ENCODE measurements at regions not wholly inside any gene's neighbourhood (a gene's known extent, or its start where the extent isn't known, plus 50 kb on each side); places are given as distances from the start of the nearest gene placed in this dataset.

GRCh38 chr7:137097111-137097510 is 228.7 kb downstream of the CHRM2 start:
- Histone ChIP-seq H3K36me3 (ENCODE audit: control insufficient read depth, low read length) (no peaks in the 10 kb centered on the region), H4K20me1 (ENCODE audit: control insufficient read depth, insufficient read depth, low read depth, low read length) (no peaks in the 10 kb centered on the region), H3K27ac (ENCODE audit: low read depth, low read length) (no peak overlapping the region), H3K79me2 (ENCODE audit: control insufficient read depth, low read length) (no peaks in the 10 kb centered on the region), H3K27me3 (ENCODE audit: control insufficient read depth, low read length) (no peaks in the 10 kb centered on the region), H3K9me3 (ENCODE audit: control insufficient read depth, insufficient read depth, low read length) (peaks cover 8% of the 10 kb centered on the region; the same call in 1 of the 2 replicates), H3F3A (ENCODE audit: control insufficient read depth, insufficient read depth) (no peaks in the 10 kb centered on the region), H3K9me2 (replicated peaks; ENCODE audit: control insufficient read depth, low read length) (no peaks in the 10 kb centered on the region), H3K4me1 (ENCODE audit: control insufficient read depth, low read length) (no peaks in the 10 kb centered on the region), H3K4me2 (ENCODE audit: low read length) (no peak overlapping the region), H3K4me3 (ENCODE audit: low read length) (no peak overlapping the region)
- TF ChIP-seq EZH2phosphoT487 (IDR thresholded peaks at IDR 0.05; ENCODE audit: borderline replicate concordance, low read length): no peak

- no peak for TF ChIP-seq EZH2phosphoT487 (IDR thresholded peaks at IDR 0.05; ENCODE audit: borderline replicate concordance, low read length)
- TF ChIP-seq CTCF (IDR thresholded peaks at IDR 0.05; ENCODE audit: low read depth, low read length, poor library complexity, severe bottlenecking): no peak
- H3K9me3 ChIP-seq (ENCODE audit: control insufficient read depth, insufficient read depth, low read length): peaks cover 8% of the 10 kb centered on the region; the same call in 1 of the 2 replicates
- H3K4me3 ChIP-seq (ENCODE audit: low read length): no peak overlapping the region
- H3K9me2 ChIP-seq (replicated peaks; ENCODE audit: control insufficient read depth, low read length): no peaks in the 10 kb centered on the region
- no peaks in the 10 kb centered on the region for H3K79me2 ChIP-seq (ENCODE audit: control insufficient read depth, low read length)
- H3K27ac ChIP-seq (ENCODE audit: low read depth, low read length): no peak overlapping the region
- H3K4me2 ChIP-seq (ENCODE audit: low read length): no peak overlapping the region
- H3K27me3 ChIP-seq (ENCODE audit: control insufficient read depth, low read length): no peaks in the 10 kb centered on the region
- no peaks in the 10 kb centered on the region for H3K36me3 ChIP-seq (ENCODE audit: control insufficient read depth, low read length)
- no peaks in the 10 kb centered on the region for H4K20me1 ChIP-seq (ENCODE audit: control insufficient read depth, insufficient read depth, low read depth, low read length)
- H3F3A ChIP-seq (ENCODE audit: control insufficient read depth, insufficient read depth): no peaks in the 10 kb centered on the region
- no peaks in the 10 kb centered on the region for H3K4me1 ChIP-seq (ENCODE audit: control insufficient read depth, low read length)
These were observed 228.2 kb downstream of the CHRM2 start for GRCh38 chr7:137096607-137097006.

- Histone ChIP-seq H3K27me3 (ENCODE audit: control insufficient read depth, low read length) (no peaks in the 10 kb centered on the region), H3K9me2 (replicated peaks; ENCODE audit: control insufficient read depth, low read length) (no peaks in the 10 kb centered on the region), H3K4me1 (ENCODE audit: control insufficient read depth, low read length) (no peaks in the 10 kb centered on the region), H3K4me2 (ENCODE audit: low read length) (no peak overlapping the region), H3K79me2 (ENCODE audit: control insufficient read depth, low read length) (no peaks in the 10 kb centered on the region), H3K9me3 (ENCODE audit: control insufficient read depth, insufficient read depth, low read length) (peaks cover 8% of the 10 kb centered on the region; the same call in 1 of the 2 replicates), H4K20me1 (ENCODE audit: control insufficient read depth, insufficient read depth, low read depth, low read length) (no peaks in the 10 kb centered on the region), H3K4me3 (ENCODE audit: low read length) (no peak overlapping the region), H3K36me3 (ENCODE audit: control insufficient read depth, low read length) (no peaks in the 10 kb centered on the region), H3K27ac (ENCODE audit: low read depth, low read length) (no peak overlapping the region), H3F3A (ENCODE audit: control insufficient read depth, insufficient read depth) (no peaks in the 10 kb centered on the region)
- TF ChIP-seq EZH2phosphoT487 (IDR thresholded peaks at IDR 0.05; ENCODE audit: borderline replicate concordance, low read length) (no peak), CTCF (IDR thresholded peaks at IDR 0.05; ENCODE audit: low read depth, low read length, poor library complexity, severe bottlenecking) (no peak)
These were observed 224.7 kb downstream of the CHRM2 start for GRCh38 chr7:137093198-137093597.

GRCh38 chr7:137091396-137091795 is 222.9 kb downstream of the CHRM2 start:
- Histone ChIP-seq H3K4me2 (ENCODE audit: low read length) (no peak overlapping the region), H3K4me1 (ENCODE audit: control insufficient read depth, low read length) (no peaks in the 10 kb centered on the region), H3K79me2 (ENCODE audit: control insufficient read depth, low read length) (no peaks in the 10 kb centered on the region), H4K20me1 (ENCODE audit: control insufficient read depth, insufficient read depth, low read depth, low read length) (no peaks in the 10 kb centered on the region), H3K9me2 (replicated peaks; ENCODE audit: control insufficient read depth, low read length) (no peaks in the 10 kb centered on the region), H3K27me3 (ENCODE audit: control insufficient read depth, low read length) (no peaks in the 10 kb centered on the region), H3F3A (ENCODE audit: control insufficient read depth, insufficient read depth) (no peaks in the 10 kb centered on the region), H3K36me3 (ENCODE audit: control insufficient read depth, low read length) (no peaks in the 10 kb centered on the region), H3K4me3 (ENCODE audit: low read length) (no peak overlapping the region), H3K9me3 (ENCODE audit: control insufficient read depth, insufficient read depth, low read length) (peaks cover 8% of the 10 kb centered on the region; the same call in 1 of the 2 replicates), H3K27ac (ENCODE audit: low read depth, low read length) (no peak overlapping the region)
- TF ChIP-seq CTCF (IDR thresholded peaks at IDR 0.05; ENCODE audit: low read depth, low read length, poor library complexity, severe bottlenecking): no peak
- no peak for TF ChIP-seq EZH2phosphoT487 (IDR thresholded peaks at IDR 0.05; ENCODE audit: borderline replicate concordance, low read length)

Measured in DOHH2 (cell line).